WTC11 (cell line): ENCODE measurements at regions not wholly inside any gene's neighbourhood (a gene's known extent, or its start where the extent isn't known, plus 50 kb on each side); places are given as distances from the start of the nearest gene placed in this dataset.

Experiments used
- ATF1 ChIP-seq: sonication (generic); formaldehyde crosslinking; IDR thresholded peaks from 2 replicates; pipeline ENCODE4 v1.8.1; 2023; ENCODE audit warnings: mild to moderate bottlenecking, moderate library complexity, missing genetic modification reagents
- CREB1 ChIP-seq: sonication (generic); formaldehyde crosslinking; IDR thresholded peaks from 2 replicates; pipeline ENCODE4 v1.8.0; 2023; ENCODE audit warnings: mild to moderate bottlenecking, missing genetic modification reagents
- GRHL2 ChIP-seq: fragments of 250-450 bp; sonication (Bioruptor Pico); IDR thresholded peaks from 2 replicates; pipeline ENCODE4 v1.8.0; 2022; ENCODE audit warnings: mild to moderate bottlenecking, moderate library complexity; ENCODE audit not compliant: insufficient replicate concordance, severe bottlenecking

DNA sequence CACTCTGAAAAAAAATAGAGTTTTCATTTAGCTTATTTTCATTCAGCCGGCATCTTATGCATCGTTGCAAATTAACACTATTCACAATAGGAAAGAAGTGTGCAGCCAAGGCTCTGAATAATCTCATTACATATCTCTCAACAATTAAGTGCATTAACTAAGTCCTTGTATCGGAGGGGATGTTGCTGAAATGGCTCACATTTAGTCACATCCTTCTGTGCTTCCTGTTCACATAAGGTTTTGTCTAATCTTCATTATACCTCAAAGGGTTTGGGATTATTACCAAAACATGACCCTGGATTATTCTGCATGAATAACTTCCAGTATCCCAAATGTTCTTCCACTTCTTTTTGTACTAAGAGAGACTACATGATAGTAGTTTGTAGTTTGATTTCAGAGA is 278.0 kb upstream of the GRIA1 start:
- no peak for TF ChIP-seq GRHL2 (CRISPR knock-in tag)
- no peak for TF ChIP-seq CREB1 (CRISPR knock-in tag)
- no peak for TF ChIP-seq ATF1 (CRISPR knock-in tag)
